RWPE1 (cell line): ENCODE measurements at regions not wholly inside any gene's neighbourhood (a gene's known extent, or its start where the extent isn't known, plus 50 kb on each side); places are given as distances from the start of the nearest gene placed in this dataset.
"Not testable (repeated sequence)": the region's sequence is repeated elsewhere in the genome, so short reads cannot be mapped to it uniquely, and the experiment has no call there.

ENCODE experiments used
- CTCF ChIA-PET: fragments of 350-600 bp; sonication (Branson Sonifier 250); formaldehyde crosslinking; extraction: SDS; loops from one replicate; lab custom pipeline; 2021; lab: Yijun Ruan, JAX
- POLR2A ChIA-PET: fragments of 400-600 bp; formaldehyde crosslinking; extraction: SDS; loops from one replicate; lab custom pipeline; 2020; ENCODE audit warnings: antibody characterized with exemption; ENCODE audit not compliant: low non-redundant PET; lab: Yijun Ruan, JAX
- DNase-seq: peaks from one replicate; pipeline ENCODE4 v3.0.0; 2012; ENCODE audit warnings: low spot score
- H3K27ac ChIP-seq: fragments of 450-650 bp; 2 replicates; pipeline ENCODE4 v1.5.1; 2017
- CTCF ChIP-seq: fragments of 450-650 bp; conservative IDR thresholded peaks from 2 replicates; pipeline ENCODE4 v1.5.1; 2017; ENCODE audit warnings: low read depth, mild to moderate bottlenecking

GRCh38 chr7:101679653-101680173 is 50.6 kb upstream of the MYL10 start:
- POLR2A ChIA-PET, CTCF ChIA-PET, DNase-seq: not testable (repeated sequence)
- peak overlapping the region; percentile 88 for H3K27ac ChIP-seq

- CTCF ChIA-PET: interaction anchor here (1.4 kb wide), 1 partner anchor 134 kb away, joined by 5 read pairs; no protein-coding TSS in a partner anchor
- POLR2A ChIA-PET: no interaction called here
- TF ChIP-seq CTCF: no peak
- no peak for DNase-seq
- H3K27ac ChIP-seq: peak overlapping the region; percentile 88
These were observed 51.5 kb upstream of the MYL10 start for GRCh38 chr7:101680406-101681145.

GRCh38 chr7:101681170-101682007 is 52.3 kb upstream of the MYL10 start:
- CTCF ChIA-PET: interaction anchor here (0.9 to 1.4 kb wide), 2 partner anchors 79 to 133 kb away, joined by 4 to 5 read pairs; no protein-coding TSS in a partner anchor
- POLR2A ChIA-PET: no interaction called here
- H3K27ac ChIP-seq: peak overlapping the region; percentile 88
- TF ChIP-seq CTCF: no peak
- DNase-seq: peak; percentile 78

GRCh38 chr7:101684983-101685330 is 55.9 kb upstream of the MYL10 start:
- CTCF ChIA-PET: interaction anchor here (0.7 kb wide), 1 partner anchor 142 kb away, joined by 3 read pairs; no protein-coding TSS in a partner anchor
- no peak for DNase-seq
- no peak for TF ChIP-seq CTCF
- H3K27ac ChIP-seq: no peak overlapping the region
- POLR2A ChIA-PET: no interaction called here

- DNase-seq: no peak
- H3K27ac ChIP-seq: no peak overlapping the region
- CTCF ChIA-PET: interaction anchor here (0.7 to 1.1 kb wide), 2 partner anchors 129 to 144 kb away, joined by 4 read pairs; no protein-coding TSS in a partner anchor
- no peak for TF ChIP-seq CTCF
- POLR2A ChIA-PET: no interaction called here
These were observed 56.9 kb upstream of the MYL10 start for GRCh38 chr7:101686030-101686429.

- H3K27ac ChIP-seq: no peak overlapping the region
- no peak for DNase-seq
- POLR2A ChIA-PET: no interaction called here
- CTCF ChIA-PET: no interaction called here
- TF ChIP-seq CTCF: no peak
These were observed 58.0 kb upstream of the MYL10 start for GRCh38 chr7:101687081-101687480.
